Limb (tissue), 2 donors: ENCODE measurements at regions not wholly inside any gene's neighbourhood (a gene's known extent, or its start where the extent isn't known, plus 50 kb on each side); places are given as distances from the start of the nearest gene placed in this dataset.

Experiments
- DNase-seq, 2 donors: peaks; one replicate each; pipeline ENCODE4 v3.0.0-alpha.2; 2016; ENCODE audit errors: extremely low spot score in 2 of 2

DNA sequence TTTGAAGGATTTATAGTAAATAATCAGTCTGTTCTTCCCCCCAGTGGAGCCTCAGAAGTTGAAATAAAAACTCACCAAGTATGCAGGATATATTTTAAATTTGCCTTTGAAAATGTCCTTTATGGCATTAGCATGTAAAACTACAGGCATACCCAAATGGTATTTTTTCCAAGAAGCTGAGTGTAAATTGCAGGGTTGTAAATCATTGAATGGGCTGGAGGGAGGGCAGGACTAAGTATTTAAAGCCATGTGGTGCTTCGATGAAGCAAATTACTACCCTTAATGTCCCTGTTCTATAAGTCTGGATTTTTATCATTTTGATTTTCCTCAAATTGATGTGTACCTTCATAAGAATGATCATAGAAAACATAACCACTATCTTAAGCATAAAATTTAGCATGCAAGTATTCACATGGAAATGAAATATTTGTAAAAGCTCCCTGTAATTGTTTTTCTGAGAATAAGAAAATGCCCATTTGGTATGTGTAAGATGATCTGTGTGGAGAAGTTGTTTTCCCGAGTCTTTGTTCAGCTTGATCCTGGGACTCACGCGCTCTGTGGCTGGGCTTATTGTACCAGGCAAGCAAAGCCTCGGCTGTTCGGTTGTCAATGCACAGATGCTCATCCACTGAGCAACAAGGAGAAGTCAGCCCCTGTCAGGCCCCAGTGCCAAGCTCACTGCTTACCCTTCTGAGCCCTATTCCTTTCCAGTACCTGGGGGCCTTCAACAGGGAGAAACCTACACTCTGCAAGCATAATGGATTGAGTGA lies 66.7 kb downstream of the CD164 start:
- peak in 1 of 2 donors; percentile 46 for DNase-seq

DNA sequence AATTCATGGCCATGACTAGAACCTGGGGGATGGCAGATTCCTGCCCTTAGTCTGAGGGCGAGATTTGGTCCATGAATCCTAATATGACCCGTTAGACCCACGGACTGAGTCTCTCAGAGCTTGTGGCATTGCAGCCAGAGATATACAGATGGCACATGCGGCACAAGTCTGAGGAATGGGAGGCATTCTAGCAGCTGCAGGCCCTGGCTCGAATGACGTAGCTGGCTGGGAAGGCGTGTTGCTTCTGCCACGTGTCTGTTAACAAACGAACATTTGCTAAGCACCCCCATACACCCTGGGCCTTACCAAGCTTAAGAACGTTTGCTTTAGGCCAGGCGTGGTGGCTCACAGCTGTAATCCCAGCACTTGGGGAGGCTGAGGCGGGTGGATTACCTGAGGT lies 68.0 kb downstream of the CD164 start:
- peak; percentile 56 to 72 for DNase-seq

DNA sequence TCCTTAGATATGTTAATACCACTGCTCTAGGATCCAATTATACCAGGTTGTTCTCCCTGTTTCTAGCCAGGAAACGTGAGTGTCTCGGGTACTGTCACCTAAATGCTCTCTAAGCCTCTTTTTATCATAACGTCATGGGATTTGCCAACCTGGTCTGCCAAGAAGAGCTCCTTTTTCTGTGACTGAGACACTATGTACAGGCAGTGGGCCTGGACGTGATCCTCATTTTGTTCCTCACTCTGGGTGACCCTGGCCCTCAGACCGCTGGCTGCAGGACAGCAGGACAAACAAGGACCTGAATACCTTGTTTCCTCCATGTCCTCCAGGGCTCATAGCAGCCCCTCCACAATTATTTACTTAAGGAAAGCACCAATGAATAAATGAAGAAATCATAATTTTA lies 69.1 kb downstream of the CD164 start:
- no peak for DNase-seq

DNA sequence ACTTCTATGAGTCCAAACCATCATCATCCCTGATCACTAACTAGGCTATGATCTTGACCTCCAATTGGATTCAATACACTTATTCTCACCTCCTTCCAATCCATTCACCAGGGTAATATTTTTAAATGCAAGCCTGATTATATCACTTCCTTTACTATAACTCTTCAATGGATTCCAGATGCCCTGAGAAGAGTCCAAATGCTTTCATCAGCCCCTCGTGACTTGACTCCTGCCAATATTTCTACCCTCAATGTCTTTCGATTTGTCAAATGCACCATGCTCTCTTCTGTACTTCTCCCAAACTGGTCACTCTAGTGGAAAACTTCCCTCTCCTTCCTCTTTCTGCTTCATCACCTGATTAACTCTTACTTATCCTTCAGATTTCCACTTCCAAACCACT lies 70.8 kb downstream of the CD164 start:
- no peak for DNase-seq

DNA sequence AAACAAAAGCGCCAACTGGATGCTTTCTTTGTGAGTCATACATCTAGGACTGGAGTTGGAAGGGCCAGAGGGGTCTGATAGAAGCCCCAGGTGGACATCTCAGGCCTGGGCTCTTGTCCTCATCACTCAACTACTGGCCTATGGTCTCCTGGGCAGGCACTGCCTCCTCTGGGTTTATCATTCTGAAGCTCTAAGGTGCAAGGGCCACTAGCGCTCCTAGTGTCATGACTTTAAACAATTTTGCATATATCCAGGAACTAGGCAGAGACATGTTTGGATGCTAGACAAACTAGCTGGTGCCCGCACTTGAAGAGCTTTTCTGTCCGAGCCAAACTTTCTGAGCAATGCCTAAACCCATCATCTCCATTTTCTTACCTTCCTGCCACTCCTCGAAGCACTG lies 72.3 kb downstream of the CD164 start:
- DNase-seq = no peak

- DNase-seq = no peak
These were observed 74.2 kb downstream of the CD164 start for GRCh38 chr6:109308018-109308492.

- DNase-seq = no peak
These were observed 75.5 kb downstream of the CD164 start for GRCh38 chr6:109306733-109307132.

DNA sequence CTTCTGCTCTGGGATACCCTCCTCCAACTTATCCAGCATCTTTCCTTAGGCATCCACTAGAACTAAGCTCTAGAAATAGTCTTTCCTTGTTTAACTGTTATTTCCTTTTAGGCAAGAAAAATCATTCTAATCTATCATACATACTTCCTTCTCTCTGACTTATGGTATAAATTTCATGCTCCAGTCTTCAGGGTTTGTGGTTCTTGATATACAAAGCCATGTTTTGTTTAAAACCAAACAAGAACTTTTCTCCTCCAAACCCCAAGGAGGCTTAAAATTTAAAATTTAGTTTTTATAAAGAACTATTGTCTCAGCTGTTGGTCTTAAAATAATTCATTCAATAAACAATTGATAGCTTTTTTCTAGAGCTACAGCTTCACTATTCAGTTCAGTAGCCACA lies 77.2 kb downstream of the CD164 start:
- DNase-seq = no peak

DNA sequence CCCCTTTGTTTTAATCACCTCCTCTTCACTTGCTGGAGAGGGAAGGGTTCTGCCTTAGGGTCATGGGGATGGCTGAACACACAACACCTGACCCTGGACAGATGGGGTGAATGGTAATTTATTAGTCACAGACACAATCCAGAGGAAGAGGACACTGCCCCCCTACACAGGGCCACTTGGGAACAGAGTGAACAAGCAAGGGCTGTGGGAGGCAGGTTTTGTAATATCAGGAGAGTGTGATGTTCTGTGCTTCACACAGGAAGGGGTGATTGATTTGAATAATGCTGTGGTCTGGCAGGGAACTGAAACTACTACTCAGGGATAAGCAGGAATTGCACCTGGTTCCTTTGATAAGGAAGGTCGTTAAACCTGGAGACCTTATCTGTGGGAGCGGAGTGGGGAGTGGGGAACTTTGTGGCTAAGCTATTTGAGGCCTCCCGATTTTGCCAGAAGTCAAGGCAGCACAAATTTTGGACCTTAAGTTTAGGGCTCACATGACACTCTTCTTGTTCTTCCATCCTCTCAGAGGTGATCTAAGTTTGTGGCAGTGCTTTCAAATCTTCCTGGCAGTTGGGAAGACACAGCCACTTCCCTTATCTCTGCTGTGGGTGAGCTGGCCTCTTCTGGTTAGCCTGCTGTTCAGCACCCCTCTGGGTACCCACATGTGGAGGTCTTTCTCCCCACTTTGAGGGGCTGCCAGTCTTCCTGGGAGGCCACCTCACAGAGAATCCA lies 77.8 kb downstream of the CD164 start:
- no peak for DNase-seq

- no peak for DNase-seq
These were observed 78.5 kb downstream of the CD164 start for GRCh38 chr6:109303640-109304283.

DNA sequence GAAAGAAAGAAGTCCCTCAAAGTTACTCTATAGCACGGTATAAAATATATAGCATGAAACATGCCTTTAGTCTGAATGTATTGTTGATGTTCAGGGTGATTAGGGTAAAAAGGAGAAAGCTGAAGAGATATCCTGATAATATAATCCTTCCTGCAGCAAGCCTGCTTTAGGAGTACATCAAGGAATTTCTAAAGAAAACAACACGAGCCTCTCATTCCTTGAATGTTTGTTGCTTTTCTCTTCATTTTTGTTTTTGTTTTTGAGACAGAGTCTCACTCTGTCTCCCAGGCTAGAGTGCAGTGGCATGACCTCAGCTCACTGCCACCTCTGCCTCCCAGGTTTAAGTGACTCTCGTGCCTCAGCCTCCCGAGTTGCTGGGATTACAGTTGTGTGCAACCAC lies 79.1 kb downstream of the CD164 start:
- no peak for DNase-seq

GRCh38 chr6:109302176-109302575 lies 80.1 kb downstream of the CD164 start:
- DNase-seq = no peak

- DNase-seq = no peak
These were observed 80.8 kb downstream of the CD164 start for GRCh38 chr6:109301418-109301817.

- DNase-seq = no peak
These were observed 81.4 kb downstream of the CD164 start for GRCh38 chr6:109300874-109301273.

- DNase-seq = no peak
These were observed 82.3 kb downstream of the CD164 start for GRCh38 chr6:109299776-109300564.

DNA sequence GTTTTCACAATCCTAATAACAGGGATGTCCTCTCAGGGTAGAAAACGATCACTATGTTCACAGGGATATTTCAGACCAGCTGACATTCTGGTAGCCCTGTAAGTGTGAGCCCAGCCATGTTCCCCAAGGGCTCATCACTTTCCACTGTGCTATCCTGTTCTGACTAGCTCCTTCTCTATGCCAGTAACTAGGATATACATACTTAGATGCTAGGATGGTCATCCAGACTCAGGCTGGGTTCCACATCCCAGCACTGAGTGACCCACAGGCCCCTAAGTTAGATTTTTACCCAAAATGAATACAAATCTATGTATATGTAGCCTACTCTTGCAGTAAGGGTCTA lies 83.0 kb downstream of the CD164 start:
- DNase-seq = no peak

GRCh38 chr6:109298605-109299264 lies 83.5 kb downstream of the CD164 start:
- DNase-seq = no peak

DNA sequence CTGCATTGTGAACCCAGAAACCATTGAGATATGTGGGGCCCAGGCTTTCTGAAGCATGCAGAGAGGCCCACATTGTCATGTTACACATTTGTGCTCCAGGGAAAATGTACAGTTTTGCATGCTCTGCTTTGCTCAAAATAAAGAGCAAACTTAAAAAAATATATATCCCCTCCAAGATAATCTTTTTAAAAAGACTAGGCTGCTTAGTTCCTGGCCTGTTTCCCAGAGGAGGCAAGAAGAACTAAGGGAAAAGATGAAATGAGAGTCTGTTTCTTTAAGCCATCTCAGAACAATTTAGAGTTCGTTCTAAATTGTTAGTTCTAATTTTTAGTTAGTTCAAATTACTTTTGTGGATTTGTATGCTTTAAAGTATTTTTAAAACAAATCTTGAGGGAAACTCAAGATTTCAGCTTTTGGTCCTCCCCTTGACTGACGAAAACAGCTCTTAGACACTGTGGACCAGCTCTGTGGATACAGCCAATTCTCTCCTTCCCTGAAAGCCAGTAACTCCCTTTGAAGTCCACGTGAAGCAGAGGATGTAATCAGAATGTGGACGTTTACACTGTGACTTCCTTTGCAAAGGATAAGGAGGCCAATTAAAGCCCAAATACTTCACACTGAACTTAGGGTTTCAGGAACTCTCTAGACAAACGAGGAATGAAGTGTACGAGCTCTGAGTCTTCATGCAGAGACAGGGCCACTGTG lies 84.7 kb downstream of the CD164 start:
- DNase-seq = no peak

- no peak for DNase-seq
These were observed 85.3 kb downstream of the CD164 start for GRCh38 chr6:109296971-109297372.

DNA sequence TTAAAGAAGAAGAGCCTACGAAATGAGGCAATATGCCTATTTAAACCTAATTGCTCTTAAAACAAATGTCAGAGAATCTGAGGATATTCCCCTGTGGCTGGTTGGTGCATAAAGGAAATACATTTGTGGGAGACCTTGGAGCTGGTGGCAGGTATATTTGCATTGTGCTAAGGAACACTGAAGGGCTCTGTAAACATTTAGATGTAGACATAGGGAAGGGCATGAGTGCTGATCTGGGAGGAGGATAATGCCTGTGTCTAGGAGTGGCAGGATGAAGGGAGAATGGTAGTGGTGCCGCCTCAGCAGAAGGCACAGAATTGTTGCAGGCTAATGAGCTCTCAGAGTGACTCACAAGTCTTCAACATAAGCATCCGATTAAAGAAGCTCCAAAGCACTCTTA lies 85.8 kb downstream of the CD164 start:
- no peak for DNase-seq

- DNase-seq = no peak
These were observed 86.5 kb downstream of the CD164 start for GRCh38 chr6:109295774-109296156.
